KMS-11 (cell line): ENCODE measurements at regions not wholly inside any gene's neighbourhood (a gene's known extent, or its start where the extent isn't known, plus 50 kb on each side); places are given as distances from the start of the nearest gene placed in this dataset.

Experiments used
- H2AFZ ChIP-seq: fragments of 200-600 bp; sonication (generic); 2 replicates; pipeline ENCODE4 v1.6.1; 2016; ENCODE audit warnings: antibody characterized with exemption, mixed run types, low read depth
- H3K27ac ChIP-seq: fragments of 200-600 bp; sonication (generic); 2 replicates; pipeline ENCODE4 v1.6.1; 2016; ENCODE audit warnings: mild to moderate bottlenecking, mixed run types
- H3K27me3 ChIP-seq: fragments of 200-600 bp; sonication (generic); 2 replicates; pipeline ENCODE4 v1.6.1; 2017; ENCODE audit warnings: mild to moderate bottlenecking, low read depth, mixed run types, moderate library complexity; ENCODE audit not compliant: insufficient read depth
- H3K36me3 ChIP-seq: fragments of 200-600 bp; sonication (generic); 2 replicates; pipeline ENCODE4 v1.6.1; 2017; ENCODE audit warnings: mild to moderate bottlenecking, mixed run types; ENCODE audit not compliant: insufficient read depth
- H3K4me1 ChIP-seq: fragments of 200-600 bp; sonication (generic); 2 replicates; pipeline ENCODE4 v1.6.1; 2016; ENCODE audit warnings: mild to moderate bottlenecking, low read depth, mixed run types; ENCODE audit not compliant: poor library complexity, severe bottlenecking
- H3K4me2 ChIP-seq: fragments of 200-600 bp; sonication (generic); 2 replicates; pipeline ENCODE4 v1.7.0; 2016; ENCODE audit warnings: mild to moderate bottlenecking, mixed run types
- H3K4me3 ChIP-seq: fragments of 200-600 bp; sonication (generic); IDR thresholded peaks from 2 replicates; pipeline ENCODE4 v1.6.1; 2017; ENCODE audit warnings: low read depth, low read length, mixed read lengths; ENCODE audit not compliant: insufficient read depth
- H3K79me2 ChIP-seq: fragments of 200-600 bp; sonication (generic); 2 replicates; pipeline ENCODE4 v1.6.1; 2016; ENCODE audit warnings: low read depth, mixed run types; ENCODE audit not compliant: insufficient read depth
- H3K9ac ChIP-seq: fragments of 200-600 bp; sonication (generic); 2 replicates; pipeline ENCODE4 v1.6.1; 2016; ENCODE audit warnings: mild to moderate bottlenecking, mixed run types
- H4K20me1 ChIP-seq: fragments of 200-600 bp; sonication (generic); 2 replicates; pipeline ENCODE4 v1.6.1; 2016; ENCODE audit warnings: mild to moderate bottlenecking, mixed run types; ENCODE audit not compliant: insufficient read depth
- TF ChIP-seq, protein P1 (sequence below): fragments of 200-600 bp; sonication (generic); conservative IDR thresholded peaks from 2 replicates; pipeline ENCODE4 v1.6.1; 2017; ENCODE audit warnings: low read depth, mild to moderate bottlenecking, antibody characterized with exemption, low read length, moderate library complexity, mixed read lengths

DNA sequence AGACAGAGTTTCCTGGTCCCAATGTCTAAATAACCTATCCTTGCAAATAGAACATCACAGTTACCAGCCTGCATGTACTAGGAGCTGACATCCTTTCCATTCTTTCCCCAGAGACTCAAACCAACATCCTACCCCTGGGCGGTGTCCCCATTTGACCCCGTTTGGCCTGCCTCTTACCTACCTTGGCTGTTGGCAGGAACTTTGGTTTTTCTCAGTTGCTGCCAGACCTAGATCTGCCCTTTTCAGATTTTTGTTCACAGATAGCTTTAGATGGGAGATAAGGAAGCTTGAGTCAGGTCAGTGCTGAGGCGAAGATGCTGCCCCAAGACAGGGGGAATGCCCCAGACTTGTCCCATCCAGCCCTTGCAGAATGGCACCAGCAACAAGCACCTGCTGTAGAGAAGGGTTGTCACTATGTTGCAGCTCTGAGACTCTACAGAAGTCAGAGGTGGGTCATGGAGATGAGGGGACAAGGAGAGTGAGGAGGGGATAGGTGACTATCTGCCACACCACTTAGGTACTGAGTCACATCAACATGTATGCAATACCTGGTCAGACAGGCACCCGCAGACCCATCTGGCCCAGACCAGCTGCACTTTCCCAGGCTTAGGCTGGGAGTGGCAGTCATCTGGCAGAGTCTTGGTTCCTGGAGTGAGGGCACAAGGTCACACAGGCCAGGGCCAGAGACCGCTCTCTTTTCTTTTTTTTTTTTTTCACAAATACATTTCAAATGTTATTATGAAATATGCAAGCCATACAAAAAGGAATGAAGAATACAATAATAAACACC is 61.5 kb upstream of the POU2AF1 start:
- peaks cover 84% of the 10 kb centered on the region for H3K4me1 ChIP-seq
- no peaks in the 10 kb centered on the region for H4K20me1 ChIP-seq
- TF ChIP-seq, protein P1, sequence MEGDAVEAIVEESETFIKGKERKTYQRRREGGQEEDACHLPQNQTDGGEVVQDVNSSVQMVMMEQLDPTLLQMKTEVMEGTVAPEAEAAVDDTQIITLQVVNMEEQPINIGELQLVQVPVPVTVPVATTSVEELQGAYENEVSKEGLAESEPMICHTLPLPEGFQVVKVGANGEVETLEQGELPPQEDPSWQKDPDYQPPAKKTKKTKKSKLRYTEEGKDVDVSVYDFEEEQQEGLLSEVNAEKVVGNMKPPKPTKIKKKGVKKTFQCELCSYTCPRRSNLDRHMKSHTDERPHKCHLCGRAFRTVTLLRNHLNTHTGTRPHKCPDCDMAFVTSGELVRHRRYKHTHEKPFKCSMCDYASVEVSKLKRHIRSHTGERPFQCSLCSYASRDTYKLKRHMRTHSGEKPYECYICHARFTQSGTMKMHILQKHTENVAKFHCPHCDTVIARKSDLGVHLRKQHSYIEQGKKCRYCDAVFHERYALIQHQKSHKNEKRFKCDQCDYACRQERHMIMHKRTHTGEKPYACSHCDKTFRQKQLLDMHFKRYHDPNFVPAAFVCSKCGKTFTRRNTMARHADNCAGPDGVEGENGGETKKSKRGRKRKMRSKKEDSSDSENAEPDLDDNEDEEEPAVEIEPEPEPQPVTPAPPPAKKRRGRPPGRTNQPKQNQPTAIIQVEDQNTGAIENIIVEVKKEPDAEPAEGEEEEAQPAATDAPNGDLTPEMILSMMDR, result no peak
- peak overlapping the region; percentile 17; the same call in 1 of the 2 replicates for H2AFZ ChIP-seq
- peak overlapping the region; percentile 96 for H3K27ac ChIP-seq
- no peaks in the 10 kb centered on the region for H3K36me3 ChIP-seq
- H3K79me2 ChIP-seq, result no peaks in the 10 kb centered on the region
- H3K27me3 ChIP-seq, result no peaks in the 10 kb centered on the region
- no peak overlapping the region for H3K4me3 ChIP-seq
- peak overlapping the region; percentile 77; the same call in 1 of the 2 replicates for H3K9ac ChIP-seq
- H3K4me2 ChIP-seq, result peak overlapping the region; percentile 93

GRCh38 chr11:111439901-111440300 is 60.8 kb upstream of the POU2AF1 start:
- Histone ChIP-seq H3K4me3 (no peak overlapping the region), H3K9ac (peak overlapping the region; percentile 77; the same call in 1 of the 2 replicates), H3K36me3 (no peaks in the 10 kb centered on the region), H3K79me2 (no peaks in the 10 kb centered on the region), H2AFZ (peak overlapping the region; percentile 17; the same call in 1 of the 2 replicates), H3K27ac (peak overlapping the region; percentile 96), H3K4me2 (peak overlapping the region; percentile 93), H4K20me1 (no peaks in the 10 kb centered on the region), H3K4me1 (peaks cover 88% of the 10 kb centered on the region), H3K27me3 (no peaks in the 10 kb centered on the region)
- TF ChIP-seq, protein P1, result no peak

DNA sequence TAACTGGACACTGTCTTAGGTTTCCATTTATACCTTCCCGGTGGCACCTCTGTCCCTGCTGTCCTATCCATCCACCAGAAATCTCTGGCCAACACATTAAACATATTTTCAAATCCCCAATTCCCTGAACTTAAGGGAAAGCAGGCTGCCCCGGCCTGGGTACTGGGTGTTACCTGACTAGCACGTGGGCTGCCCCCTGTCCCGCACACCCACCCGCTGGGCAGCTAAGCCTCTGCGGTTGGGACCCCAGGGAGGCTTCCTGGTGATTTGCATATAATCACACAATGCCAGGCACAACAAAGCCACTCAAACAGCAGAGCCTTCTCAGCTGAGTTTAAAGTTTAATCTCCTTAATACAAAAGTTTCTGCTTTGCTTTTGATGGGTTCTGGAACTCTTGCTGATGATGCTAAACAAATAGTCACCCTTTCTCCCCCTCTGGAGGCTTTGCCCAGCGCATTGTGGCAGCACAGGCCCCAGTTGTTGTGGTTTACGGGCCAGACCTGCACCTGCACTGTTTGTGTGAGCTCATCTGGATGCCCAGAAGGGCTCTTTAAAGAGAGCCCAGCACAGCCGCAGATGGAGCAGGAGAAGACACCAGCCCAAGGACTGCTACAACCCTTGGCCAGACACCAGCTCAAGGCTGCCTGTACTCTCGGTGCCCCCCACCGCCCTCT is 59.9 kb upstream of the POU2AF1 start:
- H3K4me3 ChIP-seq, result no peak overlapping the region
- H2AFZ ChIP-seq, result peak overlapping the region; percentile 28; the same call in 1 of the 2 replicates
- H3K27me3 ChIP-seq, result no peaks in the 10 kb centered on the region
- H3K36me3 ChIP-seq, result no peaks in the 10 kb centered on the region
- no peaks in the 10 kb centered on the region for H4K20me1 ChIP-seq
- peak overlapping the region; percentile 93 for H3K4me2 ChIP-seq
- H3K27ac ChIP-seq, result peak overlapping the region; percentile 96
- TF ChIP-seq, protein P1, result no peak
- H3K4me1 ChIP-seq, result peaks cover 87% of the 10 kb centered on the region
- no peaks in the 10 kb centered on the region for H3K79me2 ChIP-seq
- H3K9ac ChIP-seq, result peak overlapping the region; percentile 77

GRCh38 chr11:111438168-111438567 is 59.1 kb upstream of the POU2AF1 start:
- H3K4me1 ChIP-seq, result peaks cover 83% of the 10 kb centered on the region
- no peak overlapping the region for H3K4me3 ChIP-seq
- H4K20me1 ChIP-seq, result no peaks in the 10 kb centered on the region
- H3K4me2 ChIP-seq, result peak overlapping the region; percentile 93
- no peaks in the 10 kb centered on the region for H3K79me2 ChIP-seq
- H3K9ac ChIP-seq, result peak overlapping the region; percentile 77
- no peaks in the 10 kb centered on the region for H3K27me3 ChIP-seq
- no peaks in the 10 kb centered on the region for H3K36me3 ChIP-seq
- peak overlapping the region; percentile 1; the same call in 1 of the 2 replicates for H2AFZ ChIP-seq
- TF ChIP-seq, protein P1, result no peak
- peak overlapping the region; percentile 96 for H3K27ac ChIP-seq
